Body of pancreas (tissue), 4 donors: ENCODE measurements at regions not wholly inside any gene's neighbourhood (a gene's known extent, or its start where the extent isn't known, plus 50 kb on each side); places are given as distances from the start of the nearest gene placed in this dataset.

Experiments
- POLR2A ChIP-seq, 3 donors: fragments of 450-650 bp; IDR thresholded peaks; one replicate each; pipeline ENCODE4 v1.6.1; 2016; ENCODE audit warnings: antibody characterized with exemption in 3 of 3, mild to moderate bottlenecking in 2 of 3
- TF ChIP-seq, protein P1 (sequence below), 7 experiments: fragments of 450-650 bp in 4 of 7; fragments of 200-600 bp in 3 of 7; sonication (generic) in 3 of 7; IDR thresholded peaks; one replicate each; pipeline ENCODE4 v1.5.1; 2016 to 2019; ENCODE audit warnings: antibody characterized with exemption in 7 of 7

DNA sequence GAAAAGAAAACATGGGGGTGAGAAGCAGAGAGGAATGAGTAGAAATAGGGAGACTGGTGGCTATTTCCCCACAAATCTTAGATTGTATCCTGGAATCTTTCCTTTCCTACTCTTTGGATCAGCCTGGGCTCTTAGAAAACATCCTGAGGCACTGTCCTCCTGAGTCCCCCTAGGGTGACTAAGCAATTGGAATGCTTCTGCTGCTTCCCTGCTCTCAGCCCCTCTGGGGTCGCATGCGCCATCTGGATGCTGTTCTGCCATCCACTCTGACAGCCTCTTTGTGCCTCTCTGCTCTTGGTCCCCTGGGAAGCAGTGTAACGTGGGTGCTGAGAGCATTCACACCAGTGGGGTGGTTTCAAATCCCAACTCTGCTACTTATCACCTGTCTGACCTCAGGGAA, 443.0 kb downstream of the SIPA1L2 start:
- TF ChIP-seq, protein P1, sequence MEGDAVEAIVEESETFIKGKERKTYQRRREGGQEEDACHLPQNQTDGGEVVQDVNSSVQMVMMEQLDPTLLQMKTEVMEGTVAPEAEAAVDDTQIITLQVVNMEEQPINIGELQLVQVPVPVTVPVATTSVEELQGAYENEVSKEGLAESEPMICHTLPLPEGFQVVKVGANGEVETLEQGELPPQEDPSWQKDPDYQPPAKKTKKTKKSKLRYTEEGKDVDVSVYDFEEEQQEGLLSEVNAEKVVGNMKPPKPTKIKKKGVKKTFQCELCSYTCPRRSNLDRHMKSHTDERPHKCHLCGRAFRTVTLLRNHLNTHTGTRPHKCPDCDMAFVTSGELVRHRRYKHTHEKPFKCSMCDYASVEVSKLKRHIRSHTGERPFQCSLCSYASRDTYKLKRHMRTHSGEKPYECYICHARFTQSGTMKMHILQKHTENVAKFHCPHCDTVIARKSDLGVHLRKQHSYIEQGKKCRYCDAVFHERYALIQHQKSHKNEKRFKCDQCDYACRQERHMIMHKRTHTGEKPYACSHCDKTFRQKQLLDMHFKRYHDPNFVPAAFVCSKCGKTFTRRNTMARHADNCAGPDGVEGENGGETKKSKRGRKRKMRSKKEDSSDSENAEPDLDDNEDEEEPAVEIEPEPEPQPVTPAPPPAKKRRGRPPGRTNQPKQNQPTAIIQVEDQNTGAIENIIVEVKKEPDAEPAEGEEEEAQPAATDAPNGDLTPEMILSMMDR (IDR thresholded peaks at IDR 0.05), result no peak
- TF ChIP-seq POLR2A (IDR thresholded peaks at IDR 0.05), result no peak
